ENCODE measurements at regions not wholly inside any gene's neighbourhood (a gene's known extent, or its start where the extent isn't known, plus 50 kb on each side); places are given as distances from the start of the nearest gene placed in this dataset.
"Not testable (repeated sequence)": the region's sequence is repeated elsewhere in the genome, so short reads cannot be mapped to it uniquely, and the experiment has no call there.

DNA sequence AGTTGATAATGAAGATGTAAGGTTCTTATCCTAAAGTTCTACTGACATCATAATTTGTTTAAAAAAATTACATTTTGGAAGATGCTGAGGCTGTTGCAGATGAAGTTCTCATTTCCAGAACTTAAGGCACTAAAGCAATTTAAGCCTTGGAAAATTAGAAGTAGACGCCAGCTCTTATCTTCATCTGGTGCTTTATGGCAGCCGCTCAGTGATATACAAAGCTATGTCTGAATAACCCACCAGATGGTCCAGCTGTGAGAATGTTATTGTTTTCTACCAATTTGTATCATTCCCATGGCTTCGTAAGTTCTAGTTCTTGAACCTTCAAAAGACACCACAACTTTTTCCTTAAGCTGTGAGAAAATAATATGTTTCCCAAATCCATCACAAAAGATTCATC lies 212.1 kb upstream of the ARID2 start:
- H3K27ac ChIP-seq (ENCODE audit: low read length, poor library complexity, severe bottlenecking): no peak overlapping the region
- H3K23ac ChIP-seq (ENCODE audit: low read length in 2 of 2): no peak overlapping the region
- no peak overlapping the region for H3K18ac ChIP-seq (ENCODE audit: low read depth in 1 of 2, low read length in 2 of 2)
- DNase-seq: no peak
- no peak overlapping the region for H2BK15ac ChIP-seq (ENCODE audit: low read depth, poor library complexity, severe bottlenecking)
- no peak overlapping the region for H4K91ac ChIP-seq (ENCODE audit: low read length)
- no peaks in the 10 kb centered on the region for H3K79me1 ChIP-seq (replicated peaks; ENCODE audit: low read length, poor library complexity, severe bottlenecking)
- H3K9me3 ChIP-seq (ENCODE audit: control insufficient read depth, low read length): no peaks in the 10 kb centered on the region
- H2BK120ac ChIP-seq (ENCODE audit: low read depth, low read length): no peak overlapping the region
- no peak overlapping the region for H3K4ac ChIP-seq (ENCODE audit: low read depth in 1 of 2, low read length in 2 of 2)
- WGBS: 63% methylated on average over 3 of the region's 3 CpGs
- H3K9ac ChIP-seq (ENCODE audit: low read length): no peak overlapping the region
- H3K14ac ChIP-seq (ENCODE audit: low read length in 2 of 2): no peak overlapping the region
- no peak overlapping the region for H2BK5ac ChIP-seq (ENCODE audit: low read depth, low read length, poor library complexity, severe bottlenecking)
- no peak overlapping the region for H2AFZ ChIP-seq (ENCODE audit: low read depth, low read length)
- peaks cover 1% of the 10 kb centered on the region for H3K4me1 ChIP-seq (ENCODE audit: control insufficient read depth, insufficient read depth, low read depth, low read length)
- no peak overlapping the region for H2AK5ac ChIP-seq (ENCODE audit: low read length, severe bottlenecking)
- H3K27me3 ChIP-seq (ENCODE audit: control insufficient read depth in 1 of 2, insufficient read depth in 1 of 2, low read length in 2 of 2): no peaks in the 10 kb centered on the region
- no peaks in the 10 kb centered on the region for H3K36me3 ChIP-seq (ENCODE audit: control insufficient read depth in 1 of 2, insufficient read depth in 2 of 2, low read depth in 1 of 2, low read length in 2 of 2)
- H4K8ac ChIP-seq (ENCODE audit: low read length): no peak overlapping the region
- no peak overlapping the region for H2BK12ac ChIP-seq (ENCODE audit: low read length in 2 of 2)
- H3K4me3 ChIP-seq (ENCODE audit: insufficient read depth in 1 of 2, low read depth in 1 of 2, low read length in 2 of 2): no peak overlapping the region
- H3K4me2 ChIP-seq (ENCODE audit: low read length, poor library complexity, severe bottlenecking): no peak overlapping the region

DNA sequence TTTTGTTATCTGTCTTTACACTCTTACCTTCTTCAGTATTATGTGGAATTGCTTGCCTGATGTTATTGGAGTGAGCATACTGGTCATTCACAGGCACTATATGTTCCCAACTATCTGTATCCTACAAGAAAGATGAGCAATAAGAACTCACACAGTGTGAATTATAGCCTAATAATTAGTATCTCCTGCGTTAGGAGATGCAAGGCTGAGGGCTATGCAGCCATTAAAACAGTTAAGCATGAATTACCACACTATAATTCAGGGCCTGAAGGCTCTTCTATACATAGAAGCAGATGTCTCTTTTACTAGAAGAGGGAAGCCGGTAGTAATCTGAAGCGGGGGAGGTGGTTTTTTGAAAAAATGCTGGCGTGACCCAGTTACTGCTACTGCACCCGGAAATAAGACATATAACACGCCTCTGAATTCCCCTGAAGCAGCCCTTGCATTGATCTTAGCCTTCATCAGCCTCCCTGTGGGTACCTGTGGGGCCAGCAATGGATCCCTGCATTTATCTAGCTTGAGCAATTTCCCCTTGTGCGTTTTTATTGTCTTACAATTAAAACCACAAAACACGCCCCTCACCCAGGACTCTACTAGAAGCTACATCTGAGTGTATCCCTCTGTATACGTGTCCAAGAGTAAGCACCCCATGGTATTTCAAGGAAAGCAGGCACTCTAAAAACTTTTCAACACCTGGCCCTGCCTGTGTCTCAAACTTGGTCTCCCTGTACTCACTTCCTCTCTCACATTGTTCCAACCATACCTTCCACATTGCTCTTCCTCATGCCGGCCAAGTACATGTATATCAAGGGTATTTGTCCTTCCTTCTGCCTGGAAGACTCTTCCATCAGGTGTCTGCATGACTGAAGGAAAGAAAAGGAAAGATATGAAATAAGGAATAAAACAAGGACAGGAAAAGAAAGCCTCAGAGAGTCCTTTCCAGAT lies 210.9 kb upstream of the ARID2 start:
- DNase-seq: no peak
- Histone ChIP-seq H3K36me3 (ENCODE audit: control insufficient read depth in 1 of 2, insufficient read depth in 2 of 2, low read depth in 1 of 2, low read length in 2 of 2) (no peaks in the 10 kb centered on the region), H3K23ac (ENCODE audit: low read length in 2 of 2) (no peak overlapping the region), H3K4me3 (ENCODE audit: insufficient read depth in 1 of 2, low read depth in 1 of 2, low read length in 2 of 2) (no peak overlapping the region), H2AFZ (ENCODE audit: low read depth, low read length) (no peak overlapping the region), H3K9me3 (ENCODE audit: control insufficient read depth, low read length) (no peaks in the 10 kb centered on the region), H4K91ac (ENCODE audit: low read length) (no peak overlapping the region), H2AK5ac (ENCODE audit: low read length, severe bottlenecking) (no peak overlapping the region), H2BK15ac (ENCODE audit: low read depth, poor library complexity, severe bottlenecking) (no peak overlapping the region), H3K9ac (ENCODE audit: low read length) (no peak overlapping the region), H3K79me1 (replicated peaks; ENCODE audit: low read length, poor library complexity, severe bottlenecking) (no peaks in the 10 kb centered on the region), H2BK12ac (ENCODE audit: low read length in 2 of 2) (no peak overlapping the region), H3K4ac (ENCODE audit: low read depth in 1 of 2, low read length in 2 of 2) (no peak overlapping the region), H3K18ac (ENCODE audit: low read depth in 1 of 2, low read length in 2 of 2) (no peak overlapping the region), H4K8ac (ENCODE audit: low read length) (no peak overlapping the region), H2BK120ac (ENCODE audit: low read depth, low read length) (no peak overlapping the region), H3K14ac (ENCODE audit: low read length in 2 of 2) (no peak overlapping the region), H3K27ac (ENCODE audit: low read length, poor library complexity, severe bottlenecking) (no peak overlapping the region), H3K4me2 (ENCODE audit: low read length, poor library complexity, severe bottlenecking) (no peak overlapping the region), H3K4me1 (ENCODE audit: control insufficient read depth, insufficient read depth, low read depth, low read length) (peaks cover 1% of the 10 kb centered on the region), H3K27me3 (ENCODE audit: control insufficient read depth in 1 of 2, insufficient read depth in 1 of 2, low read length in 2 of 2) (no peaks in the 10 kb centered on the region), H2BK5ac (ENCODE audit: low read depth, low read length, poor library complexity, severe bottlenecking) (no peak overlapping the region)
- 81% methylated on average over 9 of the region's 10 CpGs for WGBS

DNA sequence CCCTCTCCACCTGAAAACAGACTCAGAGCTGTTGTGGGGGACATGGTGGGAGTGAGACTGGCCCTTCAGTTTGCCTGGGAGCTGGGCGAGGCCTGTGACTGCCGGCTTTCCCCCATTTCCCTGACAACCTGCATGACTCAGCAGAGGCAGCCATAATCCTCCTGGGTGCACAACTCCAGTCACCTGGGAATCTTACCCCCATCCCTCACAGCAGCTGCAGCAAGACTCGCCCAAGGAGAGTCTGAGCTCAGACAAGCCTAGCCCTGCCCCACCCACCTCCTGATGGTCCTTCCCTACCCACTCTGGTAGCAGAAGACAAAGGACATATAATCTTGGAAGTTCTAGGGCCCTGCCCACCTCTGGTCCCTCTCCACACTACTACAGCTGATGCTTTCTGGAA lies 207.3 kb upstream of the ARID2 start:
- H4K8ac ChIP-seq (ENCODE audit: low read length): no peak overlapping the region
- no peak overlapping the region for H3K27ac ChIP-seq (ENCODE audit: low read length, poor library complexity, severe bottlenecking)
- H3K18ac ChIP-seq (ENCODE audit: low read depth in 1 of 2, low read length in 2 of 2): no peak overlapping the region
- peaks cover 3% of the 10 kb centered on the region for H3K9me3 ChIP-seq (ENCODE audit: control insufficient read depth, low read length)
- H2BK12ac ChIP-seq (ENCODE audit: low read length in 2 of 2): no peak overlapping the region
- H3K4me1 ChIP-seq (ENCODE audit: control insufficient read depth, insufficient read depth, low read depth, low read length): peaks cover 1% of the 10 kb centered on the region
- no peak overlapping the region for H2AFZ ChIP-seq (ENCODE audit: low read depth, low read length)
- no peak overlapping the region for H3K23ac ChIP-seq (ENCODE audit: low read length in 2 of 2)
- H3K27me3 ChIP-seq (ENCODE audit: control insufficient read depth in 1 of 2, insufficient read depth in 1 of 2, low read length in 2 of 2): no peaks in the 10 kb centered on the region
- H3K4me2 ChIP-seq (ENCODE audit: low read length, poor library complexity, severe bottlenecking): no peak overlapping the region
- no peak for DNase-seq
- no peak overlapping the region for H3K9ac ChIP-seq (ENCODE audit: low read length)
- H3K14ac ChIP-seq (ENCODE audit: low read length in 2 of 2): peak overlapping the region in 1 of 2 experiments; percentile 48
- H3K4me3 ChIP-seq (ENCODE audit: insufficient read depth in 1 of 2, low read depth in 1 of 2, low read length in 2 of 2): no peak overlapping the region
- no peaks in the 10 kb centered on the region for H3K36me3 ChIP-seq (ENCODE audit: control insufficient read depth in 1 of 2, insufficient read depth in 2 of 2, low read depth in 1 of 2, low read length in 2 of 2)
- no peak overlapping the region for H2BK120ac ChIP-seq (ENCODE audit: low read depth, low read length)
- H2BK5ac ChIP-seq (ENCODE audit: low read depth, low read length, poor library complexity, severe bottlenecking): no peak overlapping the region
- no peak overlapping the region for H2AK5ac ChIP-seq (ENCODE audit: low read length, severe bottlenecking)
- no peak overlapping the region for H4K91ac ChIP-seq (ENCODE audit: low read length)
- H3K4ac ChIP-seq (ENCODE audit: low read depth in 1 of 2, low read length in 2 of 2): no peak overlapping the region
- H3K79me1 ChIP-seq (replicated peaks; ENCODE audit: low read length, poor library complexity, severe bottlenecking): no peaks in the 10 kb centered on the region
- no peak overlapping the region for H2BK15ac ChIP-seq (ENCODE audit: low read depth, poor library complexity, severe bottlenecking)
- WGBS: 90% methylated on average over 3 of the region's 3 CpGs

DNA sequence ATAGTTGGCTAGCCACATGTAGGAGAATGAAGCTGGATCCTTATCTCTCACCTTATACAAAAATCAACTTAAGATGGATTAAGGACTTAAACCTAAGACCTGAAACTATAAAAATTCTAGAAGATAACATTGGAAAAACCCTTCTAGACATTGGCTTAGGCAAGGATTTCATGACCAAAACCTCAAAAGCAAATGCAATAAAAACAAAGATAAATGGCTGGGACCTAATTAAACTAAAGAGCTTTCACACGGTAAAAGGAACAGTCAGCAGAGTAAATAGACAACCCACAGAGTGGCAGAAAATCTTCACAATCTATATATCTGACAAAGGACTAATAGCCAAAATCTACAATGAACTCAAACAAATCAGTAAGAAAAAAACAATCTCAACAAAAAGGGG lies 202.7 kb upstream of the ARID2 start:
- H2BK12ac ChIP-seq (ENCODE audit: low read length in 2 of 2); H3K4ac ChIP-seq (ENCODE audit: low read depth in 1 of 2, low read length in 2 of 2); H4K8ac ChIP-seq (ENCODE audit: low read length); H3K27ac ChIP-seq (ENCODE audit: low read length, poor library complexity, severe bottlenecking); H3K36me3 ChIP-seq (ENCODE audit: control insufficient read depth in 1 of 2, insufficient read depth in 2 of 2, low read depth in 1 of 2, low read length in 2 of 2); H3K9ac ChIP-seq (ENCODE audit: low read length); H2BK120ac ChIP-seq (ENCODE audit: low read depth, low read length); H3K9me3 ChIP-seq (ENCODE audit: control insufficient read depth, low read length); H3K27me3 ChIP-seq (ENCODE audit: control insufficient read depth in 1 of 2, insufficient read depth in 1 of 2, low read length in 2 of 2); H3K14ac ChIP-seq (ENCODE audit: low read length in 2 of 2); H3K4me3 ChIP-seq (ENCODE audit: insufficient read depth in 1 of 2, low read depth in 1 of 2, low read length in 2 of 2); H3K18ac ChIP-seq (ENCODE audit: low read depth in 1 of 2, low read length in 2 of 2); H3K23ac ChIP-seq (ENCODE audit: low read length in 2 of 2); H3K4me1 ChIP-seq (ENCODE audit: control insufficient read depth, insufficient read depth, low read depth, low read length); H4K91ac ChIP-seq (ENCODE audit: low read length); H3K4me2 ChIP-seq (ENCODE audit: low read length, poor library complexity, severe bottlenecking); H2BK15ac ChIP-seq (ENCODE audit: low read depth, poor library complexity, severe bottlenecking); H3K79me1 ChIP-seq (replicated peaks; ENCODE audit: low read length, poor library complexity, severe bottlenecking); H2AK5ac ChIP-seq (ENCODE audit: low read length, severe bottlenecking); H2BK5ac ChIP-seq (ENCODE audit: low read depth, low read length, poor library complexity, severe bottlenecking); DNase-seq; H2AFZ ChIP-seq (ENCODE audit: low read depth, low read length): not testable (repeated sequence)
- 54% methylated on average over 1 of the region's 1 CpG for WGBS
